ENCODE measurements at regions not wholly inside any gene's neighbourhood (a gene's known extent, or its start where the extent isn't known, plus 50 kb on each side); places are given as distances from the start of the nearest gene placed in this dataset.

GRCh38 chr1:213887842-213888241 lies 99.9 kb upstream of the PROX1 start:
- no peak for DNase-seq (ENCODE audit: low read depth)
- no peak for TF ChIP-seq CTCF (conservative IDR thresholded peaks at IDR 0.05; ENCODE audit: low read length)
- H3K4me3 ChIP-seq (ENCODE audit: low read length), result no peak overlapping the region

- no peak for TF ChIP-seq CTCF (conservative IDR thresholded peaks at IDR 0.05; ENCODE audit: low read length)
- H3K4me3 ChIP-seq (ENCODE audit: low read length), result no peak overlapping the region
- DNase-seq (ENCODE audit: low read depth), result no peak
Observed at GRCh38 chr1:213891989-213892902, 95.5 kb upstream of the PROX1 start.

- TF ChIP-seq CTCF (conservative IDR thresholded peaks at IDR 0.05; ENCODE audit: low read length), result no peak
Observed at GRCh38 chr1:213898684-213899083, 89.1 kb upstream of the PROX1 start.

GRCh38 chr1:213899413-213899812 lies 88.4 kb upstream of the PROX1 start:
- no peak overlapping the region for H3K4me3 ChIP-seq (ENCODE audit: low read length)
- DNase-seq (ENCODE audit: low read depth), result no peak
- no peak for TF ChIP-seq CTCF (conservative IDR thresholded peaks at IDR 0.05; ENCODE audit: low read length)

More at GRCh38 chr1:213898684-213899083, 89.1 kb upstream of the PROX1 start:
- no peak overlapping the region for H3K4me3 ChIP-seq (ENCODE audit: low read length)
- DNase-seq (ENCODE audit: low read depth), result no peak

GRCh38 chr1:213905344-213905743 lies 82.4 kb upstream of the PROX1 start:
- H3K4me3 ChIP-seq (ENCODE audit: low read length), result no peak overlapping the region
- TF ChIP-seq CTCF (conservative IDR thresholded peaks at IDR 0.05; ENCODE audit: low read length), result no peak
- DNase-seq (ENCODE audit: low read depth), result no peak

- DNase-seq (ENCODE audit: low read depth), result no peak
- H3K4me3 ChIP-seq (ENCODE audit: low read length), result no peak overlapping the region
- TF ChIP-seq CTCF (conservative IDR thresholded peaks at IDR 0.05; ENCODE audit: low read length), result no peak
Observed at GRCh38 chr1:213908521-213908920, 79.3 kb upstream of the PROX1 start.

GRCh38 chr1:213914392-213914791 lies 73.4 kb upstream of the PROX1 start:
- H3K4me3 ChIP-seq (ENCODE audit: low read length), result no peak overlapping the region
- no peak for TF ChIP-seq CTCF (conservative IDR thresholded peaks at IDR 0.05; ENCODE audit: low read length)
- DNase-seq (ENCODE audit: low read depth), result no peak
